ENCODE measurements at regions not wholly inside any gene's neighbourhood (a gene's known extent, or its start where the extent isn't known, plus 50 kb on each side); places are given as distances from the start of the nearest gene placed in this dataset.

DNA sequence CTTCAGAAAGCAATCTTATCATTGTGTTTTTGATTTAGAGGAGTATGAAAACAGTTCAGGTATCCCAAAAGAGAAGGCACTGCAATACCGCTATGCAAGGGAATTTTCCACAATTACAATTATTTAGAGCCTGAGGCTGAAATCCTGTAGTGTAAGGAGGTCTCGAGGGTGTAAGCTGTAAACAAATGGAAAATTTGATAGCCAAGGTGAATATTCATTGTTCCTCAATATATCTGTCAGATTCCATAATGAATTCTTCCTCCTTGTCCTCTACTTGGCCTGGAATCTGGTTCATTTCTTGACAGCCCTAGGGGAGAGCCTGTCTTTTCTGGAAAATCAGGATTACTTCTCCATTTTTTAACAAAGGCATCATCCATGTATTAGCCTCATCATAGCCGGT, 63.1 kb upstream of the SMARCA2 start:
- TF ChIP-seq, protein P1, sequence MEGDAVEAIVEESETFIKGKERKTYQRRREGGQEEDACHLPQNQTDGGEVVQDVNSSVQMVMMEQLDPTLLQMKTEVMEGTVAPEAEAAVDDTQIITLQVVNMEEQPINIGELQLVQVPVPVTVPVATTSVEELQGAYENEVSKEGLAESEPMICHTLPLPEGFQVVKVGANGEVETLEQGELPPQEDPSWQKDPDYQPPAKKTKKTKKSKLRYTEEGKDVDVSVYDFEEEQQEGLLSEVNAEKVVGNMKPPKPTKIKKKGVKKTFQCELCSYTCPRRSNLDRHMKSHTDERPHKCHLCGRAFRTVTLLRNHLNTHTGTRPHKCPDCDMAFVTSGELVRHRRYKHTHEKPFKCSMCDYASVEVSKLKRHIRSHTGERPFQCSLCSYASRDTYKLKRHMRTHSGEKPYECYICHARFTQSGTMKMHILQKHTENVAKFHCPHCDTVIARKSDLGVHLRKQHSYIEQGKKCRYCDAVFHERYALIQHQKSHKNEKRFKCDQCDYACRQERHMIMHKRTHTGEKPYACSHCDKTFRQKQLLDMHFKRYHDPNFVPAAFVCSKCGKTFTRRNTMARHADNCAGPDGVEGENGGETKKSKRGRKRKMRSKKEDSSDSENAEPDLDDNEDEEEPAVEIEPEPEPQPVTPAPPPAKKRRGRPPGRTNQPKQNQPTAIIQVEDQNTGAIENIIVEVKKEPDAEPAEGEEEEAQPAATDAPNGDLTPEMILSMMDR (IDR thresholded peaks at IDR 0.05; ENCODE audit: low read length, missing control alignments): no peak
- no peak overlapping the region for H3K4me3 ChIP-seq (replicated peaks; ENCODE audit: low read depth, low read length)
- no peak for DNase-seq (ENCODE audit: low read depth)

DNA sequence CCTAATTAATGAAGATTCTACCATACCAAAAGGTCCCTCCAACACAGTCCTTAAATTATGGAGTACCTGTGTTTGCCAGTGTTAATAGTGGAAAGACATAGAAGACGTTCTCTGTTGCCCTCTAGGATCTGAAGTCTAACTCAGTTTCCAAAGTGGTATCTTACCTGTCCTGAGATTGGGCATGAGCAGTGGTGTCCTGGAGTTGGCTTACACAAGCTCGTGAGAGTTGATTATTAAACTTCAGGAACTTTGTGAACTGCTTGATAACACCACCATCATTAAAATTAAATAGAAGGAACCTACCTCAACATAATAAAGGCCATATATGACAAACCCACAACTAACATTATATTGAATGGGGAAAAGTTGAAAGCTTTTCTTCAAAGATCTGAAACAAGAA, 60.9 kb upstream of the SMARCA2 start:
- no peak for DNase-seq (ENCODE audit: low read depth)
- no peak overlapping the region for H3K4me3 ChIP-seq (replicated peaks; ENCODE audit: low read depth, low read length)
- TF ChIP-seq, protein P1 (IDR thresholded peaks at IDR 0.05; ENCODE audit: low read length, missing control alignments): no peak

DNA sequence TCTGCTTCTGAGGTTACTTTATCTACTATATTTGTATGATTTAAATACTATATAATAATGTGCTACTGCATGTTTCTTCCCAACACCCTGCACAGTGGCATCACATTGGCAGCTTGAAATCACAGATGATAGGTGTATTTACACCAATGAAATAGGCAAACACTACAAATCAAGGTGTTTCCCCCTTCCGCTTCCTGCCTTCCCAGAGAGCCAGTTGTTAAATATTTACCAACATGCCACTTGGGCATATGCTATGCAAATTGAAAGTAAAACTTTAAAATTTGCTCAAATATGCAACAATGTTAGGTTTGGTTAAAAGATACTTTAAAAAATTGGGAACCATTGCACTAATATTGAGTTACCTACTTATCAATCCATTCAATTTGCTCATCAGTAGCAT, 58.2 kb upstream of the SMARCA2 start:
- H3K4me3 ChIP-seq (replicated peaks; ENCODE audit: low read depth, low read length): no peak overlapping the region
- TF ChIP-seq, protein P1 (IDR thresholded peaks at IDR 0.05; ENCODE audit: low read length, missing control alignments): no peak
- no peak for DNase-seq (ENCODE audit: low read depth)

DNA sequence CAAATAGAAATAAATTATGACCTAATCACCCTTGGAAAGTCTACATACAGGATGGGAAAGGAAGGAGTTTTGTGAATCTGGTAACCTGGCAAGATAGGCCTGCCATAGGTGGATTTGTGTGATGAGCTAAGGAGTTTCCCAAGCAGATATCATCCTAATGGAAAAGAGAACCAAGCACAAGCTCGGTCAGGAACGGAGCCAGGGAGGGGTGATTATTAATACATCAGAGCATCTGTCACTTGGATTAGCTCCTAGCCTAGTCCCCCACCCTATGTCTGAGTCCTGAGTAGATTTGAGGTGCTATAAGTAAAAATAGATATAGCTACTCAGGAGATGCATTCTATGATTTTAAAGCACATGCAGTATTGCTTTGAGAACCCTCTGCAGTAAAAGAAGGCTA, 57.3 kb upstream of the SMARCA2 start:
- DNase-seq (ENCODE audit: low read depth): no peak
- TF ChIP-seq, protein P1 (IDR thresholded peaks at IDR 0.05; ENCODE audit: low read length, missing control alignments): no peak

DNA sequence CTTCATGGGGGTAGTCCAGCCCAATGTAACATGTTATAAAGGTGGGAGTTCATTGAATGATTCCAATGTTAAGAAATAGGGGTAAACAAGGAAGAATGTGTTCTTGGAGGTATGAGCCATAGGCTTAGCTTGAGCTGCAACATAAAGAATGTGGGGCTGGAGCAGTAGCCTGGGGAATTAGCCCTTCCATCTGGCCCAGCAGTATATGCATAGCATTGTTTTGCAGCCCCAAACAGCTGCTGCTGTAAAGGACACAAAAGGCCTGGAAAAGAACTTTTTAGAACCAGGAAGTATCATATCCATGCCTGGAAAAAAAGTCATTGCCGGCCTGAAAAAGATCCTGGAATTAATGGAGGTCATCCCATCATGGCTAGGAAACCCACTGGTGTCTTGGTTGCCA, 55.8 kb upstream of the SMARCA2 start:
- no peak for DNase-seq (ENCODE audit: low read depth)
- H3K4me3 ChIP-seq (replicated peaks; ENCODE audit: low read depth, low read length): no peak overlapping the region
- TF ChIP-seq, protein P1 (IDR thresholded peaks at IDR 0.05; ENCODE audit: low read length, missing control alignments): no peak

More for the DNA sequence above, 57.3 kb upstream of the SMARCA2 start:
- H3K4me3 ChIP-seq (replicated peaks; ENCODE audit: low read depth, low read length): no peak overlapping the region

DNA sequence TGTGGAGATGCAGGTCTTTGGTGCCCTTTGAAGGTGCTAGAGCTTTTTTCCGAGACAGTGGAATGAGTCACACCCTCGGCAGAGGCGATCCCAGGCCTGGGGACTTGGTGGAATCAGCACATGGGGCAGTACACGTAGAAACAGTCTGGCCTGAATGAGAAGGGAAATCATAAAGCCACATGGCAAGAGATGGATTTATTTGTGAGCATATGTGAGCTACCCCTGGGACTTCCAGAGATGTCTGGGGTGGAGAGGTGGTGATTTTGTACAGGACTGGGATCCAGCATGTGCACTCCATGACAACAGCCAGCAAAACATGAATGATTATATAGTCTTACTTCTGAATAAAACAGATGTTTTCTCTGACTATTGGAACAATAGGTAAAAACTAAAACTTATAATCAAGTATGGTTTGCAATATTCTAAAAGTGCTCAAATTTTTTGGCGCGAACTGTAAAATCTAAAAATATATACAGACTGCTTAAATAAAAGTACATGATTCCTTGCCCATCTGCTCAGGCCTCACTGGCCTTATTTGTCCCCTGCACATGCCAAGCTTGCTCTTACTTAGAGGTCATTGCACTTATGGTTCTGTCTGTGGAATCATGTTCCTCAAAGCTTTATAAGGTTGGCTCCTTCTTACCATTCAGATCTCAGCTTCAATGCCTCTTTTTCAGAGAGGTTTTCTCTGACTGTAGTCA, 54.7 kb upstream of the SMARCA2 start:
- no peak overlapping the region for H3K4me3 ChIP-seq (replicated peaks; ENCODE audit: low read depth, low read length)
- TF ChIP-seq, protein P1 (IDR thresholded peaks at IDR 0.05; ENCODE audit: low read length, missing control alignments): no peak
- no peak for DNase-seq (ENCODE audit: low read depth)

DNA sequence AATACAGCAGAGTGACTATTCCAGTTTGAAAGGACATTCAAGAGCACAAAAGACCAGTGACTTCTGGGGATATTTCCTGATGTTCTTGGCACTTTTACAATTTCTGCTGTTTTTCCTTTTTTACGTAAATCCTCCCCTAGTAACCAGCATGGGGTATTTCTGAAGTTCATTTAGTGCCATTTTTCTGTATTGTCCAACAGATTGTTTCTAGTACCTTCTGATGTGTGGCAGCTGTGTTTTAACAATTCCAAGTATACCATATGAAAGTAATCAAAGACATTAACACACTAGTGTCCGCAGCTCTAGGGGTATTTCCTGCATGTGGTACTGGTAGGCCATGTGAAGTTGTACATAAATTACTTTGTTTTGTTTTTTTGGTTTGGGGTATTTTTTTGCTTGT, 53.0 kb upstream of the SMARCA2 start:
- TF ChIP-seq, protein P1 (IDR thresholded peaks at IDR 0.05; ENCODE audit: low read length, missing control alignments): no peak
- H3K4me3 ChIP-seq (replicated peaks; ENCODE audit: low read depth, low read length): no peak overlapping the region
- no peak for DNase-seq (ENCODE audit: low read depth)

All from fibroblast of pulmonary artery (primary cell).